ENCODE measurements at regions not wholly inside any gene's neighbourhood (a gene's known extent, or its start where the extent isn't known, plus 50 kb on each side); places are given as distances from the start of the nearest gene placed in this dataset.

DNA sequence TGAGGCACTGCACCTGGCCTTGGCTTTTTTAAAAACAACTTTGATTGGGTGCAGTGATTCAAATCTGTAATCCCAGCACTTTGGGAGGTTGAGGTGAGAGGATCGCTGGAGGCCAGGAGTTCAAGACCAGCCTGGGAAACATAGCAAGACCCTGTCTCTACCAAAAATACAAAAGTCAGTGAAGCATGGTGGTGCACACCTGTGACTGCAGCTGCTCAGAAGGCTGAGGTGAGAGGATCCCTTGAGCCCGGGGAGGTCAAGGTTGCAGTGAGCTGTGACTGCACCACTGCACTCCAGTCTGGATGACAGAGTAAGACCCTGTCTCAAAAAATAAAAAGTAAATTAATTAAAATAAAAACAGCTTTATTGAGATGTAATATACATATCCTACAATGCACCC is 84.9 kb downstream of the NPTX2 start:
- ChIA-PET POLR2A (no interaction called here), CTCF (no interaction called here)
- H3K27me3 Mint-ChIP-seq: no peaks in the 10 kb centered on the region
- H3K4me1 Mint-ChIP-seq (ENCODE audit: low read depth): no peaks in the 10 kb centered on the region
- H3K9me3 Mint-ChIP-seq: peaks cover 2% of the 10 kb centered on the region
- H3K4me3 Mint-ChIP-seq: no peak overlapping the region
- no peaks in the 10 kb centered on the region for H3K36me3 Mint-ChIP-seq
- no peak overlapping the region for H3K27ac Mint-ChIP-seq
- DNase-seq: no peak
- intact Hi-C loops (cut with micrococcal nuclease): no loop called here

DNA sequence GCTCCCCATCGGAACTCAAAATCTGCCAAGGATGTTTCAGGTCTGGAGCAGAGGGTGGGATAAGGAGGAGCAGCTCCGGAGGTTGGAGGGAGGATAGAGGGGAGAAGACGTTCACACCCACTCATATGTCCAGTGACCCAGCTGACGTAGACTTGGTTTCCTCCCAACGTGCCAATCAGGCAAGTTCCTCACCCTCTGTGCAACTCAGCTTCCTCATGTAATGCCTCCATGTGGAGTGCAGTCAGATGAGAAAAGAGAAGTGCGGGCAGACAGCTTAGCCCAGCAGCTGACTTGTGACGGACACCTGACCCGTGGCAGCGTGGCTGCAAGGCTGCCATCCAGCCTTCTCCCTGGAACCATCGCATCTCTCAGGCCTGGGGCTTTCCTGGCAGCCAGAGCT is 86.8 kb downstream of the NPTX2 start:
- H3K27me3 Mint-ChIP-seq: no peaks in the 10 kb centered on the region
- no peak overlapping the region for H3K27ac Mint-ChIP-seq
- no peaks in the 10 kb centered on the region for H3K36me3 Mint-ChIP-seq
- CTCF ChIA-PET: no interaction called here
- H3K9me3 Mint-ChIP-seq: peaks cover 2% of the 10 kb centered on the region
- no peak overlapping the region for H3K4me3 Mint-ChIP-seq
- intact Hi-C loops (cut with micrococcal nuclease): no loop called here
- no peak for DNase-seq
- POLR2A ChIA-PET: no interaction called here
- H3K4me1 Mint-ChIP-seq (ENCODE audit: low read depth): no peaks in the 10 kb centered on the region

DNA sequence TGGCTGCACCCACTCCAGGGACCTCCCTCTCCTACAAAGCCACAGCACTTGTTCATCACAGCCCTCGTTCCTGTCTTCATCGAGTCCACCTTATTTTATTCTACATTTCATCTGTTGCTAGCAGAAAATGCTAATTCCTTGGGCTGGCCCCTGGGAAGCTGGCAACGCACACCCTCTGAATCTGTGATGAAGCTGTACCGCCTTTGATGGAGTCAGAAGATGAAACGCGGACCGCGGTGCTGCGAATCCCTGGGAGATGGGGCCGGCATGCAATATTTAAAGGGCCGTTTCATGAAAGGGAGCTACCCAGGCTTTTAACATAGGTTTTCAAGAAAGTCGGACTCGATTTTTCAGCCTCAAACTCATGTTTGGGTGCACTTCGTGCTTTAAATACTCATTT is 88.5 kb downstream of the NPTX2 start:
- CTCF ChIA-PET: no interaction called here
- DNase-seq: no peak

DNA sequence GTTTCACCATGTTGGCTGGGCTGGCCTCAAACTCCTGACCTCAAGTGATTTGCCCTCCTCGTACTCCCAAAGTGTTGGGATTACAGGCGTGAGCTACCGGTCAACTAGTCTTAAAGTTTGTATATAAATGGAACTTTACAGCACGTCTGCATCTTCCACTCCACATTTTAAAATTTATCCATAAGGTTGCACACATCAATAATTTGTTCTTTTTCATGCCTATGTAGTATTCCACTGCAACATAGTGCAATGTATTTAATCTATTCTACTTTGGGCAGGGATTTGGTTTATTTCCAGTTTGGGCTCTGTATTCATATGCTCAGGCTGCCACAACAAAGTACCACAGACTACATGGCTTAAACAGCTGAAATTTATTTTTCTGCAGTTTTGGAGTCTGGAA is 90.0 kb downstream of the NPTX2 start:
- H3K4me3 Mint-ChIP-seq: no peak overlapping the region
- H3K9me3 Mint-ChIP-seq: peaks cover 2% of the 10 kb centered on the region
- H3K4me1 Mint-ChIP-seq (ENCODE audit: low read depth): no peaks in the 10 kb centered on the region
- H3K27ac Mint-ChIP-seq: no peak overlapping the region
- DNase-seq: no peak
- H3K27me3 Mint-ChIP-seq: no peaks in the 10 kb centered on the region
- H3K36me3 Mint-ChIP-seq: no peaks in the 10 kb centered on the region
- ChIA-PET CTCF (no interaction called here), POLR2A (no interaction called here)
- intact Hi-C loops (cut with micrococcal nuclease): no loop called here

More for the DNA sequence above, 88.5 kb downstream of the NPTX2 start:
- Mint-ChIP-seq H3K9me3 (peaks cover 2% of the 10 kb centered on the region), H3K27me3 (no peaks in the 10 kb centered on the region), H3K4me3 (no peak overlapping the region), H3K36me3 (no peaks in the 10 kb centered on the region), H3K4me1 (ENCODE audit: low read depth) (no peaks in the 10 kb centered on the region), H3K27ac (no peak overlapping the region)
- POLR2A ChIA-PET: no interaction called here
- intact Hi-C loops (cut with micrococcal nuclease): no loop called here

DNA sequence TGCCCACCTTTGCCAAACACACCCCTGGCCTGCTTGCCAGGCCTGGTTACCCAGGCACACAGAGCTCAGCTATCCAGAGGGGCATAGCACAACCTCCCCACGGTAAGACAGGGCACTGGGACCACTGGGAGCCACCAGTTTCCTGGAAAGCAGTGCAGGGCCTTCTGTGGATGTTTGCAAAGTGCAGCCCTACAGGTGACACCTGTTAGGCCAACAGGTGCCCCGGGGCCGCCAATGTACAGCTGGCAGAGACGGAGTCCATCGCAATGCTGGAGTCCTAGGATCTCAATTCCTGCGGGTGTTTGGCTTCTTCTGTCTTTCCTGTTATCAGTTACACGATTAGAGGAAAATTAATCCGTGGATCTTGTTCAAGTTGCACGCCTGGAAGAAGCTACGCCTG is 94.9 kb downstream of the NPTX2 start:
- Mint-ChIP-seq H3K36me3 (no peaks in the 10 kb centered on the region), H3K27ac (no peak overlapping the region), H3K4me1 (ENCODE audit: low read depth) (no peaks in the 10 kb centered on the region), H3K27me3 (no peaks in the 10 kb centered on the region), H3K9me3 (peaks cover 2% of the 10 kb centered on the region), H3K4me3 (no peak overlapping the region)
- CTCF ChIA-PET: no interaction called here
- intact Hi-C loops (cut with micrococcal nuclease): no loop called here
- POLR2A ChIA-PET: no interaction called here
- DNase-seq: no peak

DNA sequence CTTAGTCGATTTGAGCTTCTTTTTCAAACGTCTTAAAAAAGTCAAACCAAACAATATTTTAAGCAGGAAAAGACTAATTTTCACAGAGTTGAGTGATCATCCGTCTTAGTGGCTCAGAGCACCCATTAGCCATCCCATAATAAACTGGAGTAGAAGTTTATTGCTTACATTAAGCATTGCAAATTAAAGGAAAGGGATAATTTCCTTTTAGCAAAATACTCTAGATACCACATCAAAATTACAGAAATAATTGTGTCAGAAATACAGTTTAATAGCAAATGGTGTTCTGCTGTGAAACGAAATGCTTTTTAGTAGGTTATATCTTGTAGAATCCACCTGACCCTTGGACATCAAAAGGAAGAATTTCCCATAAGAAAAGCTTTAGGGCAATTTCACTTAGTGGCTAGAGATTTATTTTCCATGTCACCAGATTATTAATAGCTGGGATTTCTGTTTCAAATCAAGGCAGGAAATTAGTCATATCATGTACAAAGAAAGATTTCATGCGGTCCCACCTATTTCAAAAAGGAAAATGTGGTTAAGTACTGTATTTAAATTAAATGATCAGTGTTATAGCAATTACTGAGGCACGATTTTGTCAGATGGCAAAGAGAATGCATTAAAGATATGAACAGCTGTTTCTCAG is 96.2 kb downstream of the NPTX2 start:
- no peaks in the 10 kb centered on the region for H3K36me3 Mint-ChIP-seq
- DNase-seq: no peak
- POLR2A ChIA-PET: no interaction called here
- CTCF ChIA-PET: no interaction called here
- no peaks in the 10 kb centered on the region for H3K27me3 Mint-ChIP-seq
- no peak overlapping the region for H3K4me3 Mint-ChIP-seq
- no peak overlapping the region for H3K27ac Mint-ChIP-seq
- intact Hi-C loops (cut with micrococcal nuclease): no loop called here
- no peaks in the 10 kb centered on the region for H3K4me1 Mint-ChIP-seq (ENCODE audit: low read depth)
- no peaks in the 10 kb centered on the region for H3K9me3 Mint-ChIP-seq

DNA sequence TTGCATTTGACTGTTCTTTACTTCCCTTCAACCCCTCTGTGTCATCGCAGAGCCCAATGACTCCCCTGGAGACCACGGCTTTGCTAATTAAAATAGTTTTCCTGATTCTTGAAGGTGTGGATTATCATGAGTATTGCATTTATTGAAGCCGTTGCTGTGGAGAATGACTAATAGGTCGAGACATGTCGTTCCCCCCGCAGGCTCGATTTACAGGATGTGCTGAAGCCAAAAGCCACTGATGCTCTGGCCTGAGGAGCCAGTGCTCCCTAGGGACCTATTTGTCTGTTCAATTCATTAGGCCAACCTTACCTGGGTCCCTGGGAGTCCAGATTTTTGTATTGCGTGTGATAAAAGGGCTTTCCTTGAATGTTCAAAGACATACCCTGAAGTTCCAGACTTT is 102.3 kb downstream of the NPTX2 start:
- no peaks in the 10 kb centered on the region for H3K36me3 Mint-ChIP-seq
- H3K9me3 Mint-ChIP-seq: no peaks in the 10 kb centered on the region
- H3K4me1 Mint-ChIP-seq (ENCODE audit: low read depth): no peaks in the 10 kb centered on the region
- intact Hi-C loops (cut with micrococcal nuclease): no loop called here
- no peak overlapping the region for H3K27ac Mint-ChIP-seq
- ChIA-PET CTCF (interaction anchor here (0.7 to 1.3 kb wide), 2 partner anchors 24 to 95 kb away, joined by 3 read pairs; no protein-coding TSS in a partner anchor), POLR2A (no interaction called here)
- peaks cover 3% of the 10 kb centered on the region for H3K27me3 Mint-ChIP-seq
- DNase-seq: no peak
- no peak overlapping the region for H3K4me3 Mint-ChIP-seq

DNA sequence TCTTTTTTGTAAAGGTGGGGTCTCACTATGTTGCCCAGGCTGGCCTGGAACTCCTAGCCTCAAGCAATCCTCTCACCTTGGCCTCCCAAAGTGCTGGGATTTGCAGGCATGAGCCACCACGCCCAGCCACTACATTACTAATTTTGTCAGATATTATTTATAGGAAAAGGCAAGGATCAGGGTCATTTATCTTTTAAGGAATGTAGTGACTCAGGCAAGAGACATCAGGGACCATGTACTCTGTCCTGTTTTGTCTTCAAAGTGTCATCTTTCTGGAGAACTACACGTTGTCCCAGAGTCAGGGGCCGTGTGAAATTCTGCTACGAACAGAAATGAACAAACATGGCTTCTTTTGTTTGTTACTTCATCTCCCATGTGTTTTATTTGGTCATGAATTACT is 105.3 kb downstream of the NPTX2 start:
- Mint-ChIP-seq H3K27ac (no peak overlapping the region), H3K4me3 (no peak overlapping the region), H3K27me3 (peaks cover 3% of the 10 kb centered on the region), H3K4me1 (ENCODE audit: low read depth) (no peaks in the 10 kb centered on the region), H3K9me3 (no peaks in the 10 kb centered on the region), H3K36me3 (no peaks in the 10 kb centered on the region)
- ChIA-PET POLR2A (no interaction called here), CTCF (no interaction called here)
- intact Hi-C loops (cut with micrococcal nuclease): no loop called here
- no peak for DNase-seq

DNA sequence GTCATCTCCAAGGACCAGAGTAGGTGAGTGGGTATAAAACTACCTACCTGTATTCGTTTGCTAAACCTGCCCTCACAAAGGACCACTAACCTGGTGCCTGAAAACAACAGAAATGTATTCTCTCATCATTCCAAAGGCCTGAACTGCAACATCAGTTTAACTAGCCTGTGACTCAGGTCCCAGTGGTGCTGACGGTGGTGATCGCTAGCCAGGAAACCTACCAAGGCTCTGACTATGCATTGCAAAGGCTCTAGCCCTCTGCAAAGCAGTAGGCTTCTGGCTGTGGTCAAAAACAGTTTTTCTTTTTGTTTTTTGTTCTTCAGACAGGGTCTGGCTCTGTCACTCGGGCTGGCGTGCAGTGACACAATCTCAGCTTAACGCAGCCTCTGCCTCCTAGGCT is 107.5 kb downstream of the NPTX2 start:
- CTCF ChIA-PET: no interaction called here

DNA sequence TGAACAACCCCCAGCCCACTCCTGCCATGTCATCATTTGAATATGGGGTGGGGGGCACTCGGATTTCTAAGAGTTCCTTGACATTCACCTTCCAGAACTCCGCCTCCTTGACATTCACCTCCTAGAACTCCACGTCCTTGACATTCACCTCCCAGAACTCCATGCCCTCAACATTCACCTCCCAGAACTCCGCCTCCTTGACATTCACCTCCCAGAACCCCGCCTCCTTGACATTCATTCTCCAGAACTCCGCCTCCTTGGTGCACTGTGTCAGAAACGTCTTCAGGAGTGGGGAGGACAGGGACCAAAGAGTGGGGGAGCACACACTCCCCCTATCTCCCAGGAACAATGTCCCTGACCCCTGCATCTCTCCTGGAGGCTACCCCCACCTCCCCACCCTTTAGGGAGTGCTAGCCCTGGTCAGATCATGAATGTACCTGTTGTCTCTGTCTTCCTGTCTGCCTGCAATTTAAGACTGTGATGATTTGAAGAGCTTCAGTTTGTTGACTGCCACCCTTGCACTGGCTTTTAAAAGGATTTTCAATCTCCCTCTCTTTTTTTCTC is 110.1 kb downstream of the NPTX2 start:
- H3K9me3 Mint-ChIP-seq: no peaks in the 10 kb centered on the region

More for the DNA sequence above, 107.5 kb downstream of the NPTX2 start:
- intact Hi-C loops (cut with micrococcal nuclease): no loop called here
- no peak for DNase-seq
- Mint-ChIP-seq H3K4me1 (ENCODE audit: low read depth) (no peaks in the 10 kb centered on the region), H3K9me3 (no peaks in the 10 kb centered on the region), H3K36me3 (no peaks in the 10 kb centered on the region), H3K27me3 (peaks cover 5% of the 10 kb centered on the region), H3K4me3 (no peak overlapping the region), H3K27ac (no peak overlapping the region)
- POLR2A ChIA-PET: no interaction called here

DNA sequence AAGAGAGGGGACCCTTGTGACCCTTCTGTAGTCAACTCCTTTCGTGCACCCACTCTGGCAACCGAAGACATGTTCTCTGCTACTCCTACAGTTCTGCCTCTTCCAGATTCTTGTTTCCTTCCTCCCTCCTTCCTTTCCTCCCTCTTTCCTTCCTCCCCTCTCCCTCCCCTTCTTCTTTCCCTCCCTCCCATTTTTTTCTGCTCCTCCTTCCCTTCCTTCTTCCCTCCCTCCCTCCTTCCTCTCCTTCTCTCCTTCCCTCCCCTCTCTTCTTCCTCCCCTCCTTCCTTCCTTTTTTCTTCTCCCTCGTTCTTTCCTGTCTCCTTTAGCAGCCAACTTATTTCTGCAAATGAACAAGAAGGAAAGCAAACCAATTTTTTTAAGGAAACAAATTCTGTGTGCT is 111.5 kb downstream of the NPTX2 start:
- DNase-seq: no peak
- intact Hi-C loops (cut with micrococcal nuclease): no loop called here
- peaks cover 10% of the 10 kb centered on the region for H3K27me3 Mint-ChIP-seq
- H3K4me1 Mint-ChIP-seq (ENCODE audit: low read depth): no peaks in the 10 kb centered on the region
- ChIA-PET CTCF (interaction anchor here (1.3 kb wide), 1 partner anchor 114 kb away, joined by 3 read pairs; no protein-coding TSS in a partner anchor), POLR2A (no interaction called here)
- H3K4me3 Mint-ChIP-seq: no peak overlapping the region
- H3K9me3 Mint-ChIP-seq: peaks cover 8% of the 10 kb centered on the region
- H3K27ac Mint-ChIP-seq: no peak overlapping the region
- no peaks in the 10 kb centered on the region for H3K36me3 Mint-ChIP-seq

More for the DNA sequence above, 110.1 kb downstream of the NPTX2 start:
- Mint-ChIP-seq H3K27ac (no peak overlapping the region), H3K36me3 (no peaks in the 10 kb centered on the region), H3K4me3 (no peak overlapping the region), H3K4me1 (ENCODE audit: low read depth) (no peaks in the 10 kb centered on the region), H3K27me3 (peaks cover 10% of the 10 kb centered on the region)
- POLR2A ChIA-PET: no interaction called here
- CTCF ChIA-PET: no interaction called here
- intact Hi-C loops (cut with micrococcal nuclease): no loop called here
- no peak for DNase-seq

DNA sequence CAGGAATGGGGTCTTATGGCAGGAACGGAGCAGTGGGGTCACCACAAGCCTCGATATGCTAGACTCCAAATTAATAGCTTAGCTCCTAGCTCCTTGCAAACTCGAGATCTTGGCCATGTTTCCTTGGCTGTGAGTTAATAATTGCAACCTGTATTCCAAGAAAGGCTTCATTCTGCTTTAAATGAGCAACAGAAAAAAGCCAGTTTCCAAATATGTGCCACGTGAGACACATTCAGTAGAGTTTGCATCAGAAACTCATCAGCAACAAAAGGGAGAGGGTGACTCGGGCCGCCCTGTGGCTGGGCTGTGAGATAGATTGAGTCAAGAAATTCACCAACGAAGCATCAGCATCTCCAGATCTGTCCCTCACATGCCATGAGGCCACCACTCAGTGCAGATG is 112.0 kb downstream of the NPTX2 start:
- H3K36me3 Mint-ChIP-seq: no peaks in the 10 kb centered on the region
- peaks cover 8% of the 10 kb centered on the region for H3K9me3 Mint-ChIP-seq
- no peak overlapping the region for H3K4me3 Mint-ChIP-seq
- no peaks in the 10 kb centered on the region for H3K4me1 Mint-ChIP-seq (ENCODE audit: low read depth)
- H3K27me3 Mint-ChIP-seq: peaks cover 10% of the 10 kb centered on the region
- no peak for DNase-seq
- POLR2A ChIA-PET: no interaction called here
- CTCF ChIA-PET: interaction anchor here (1.3 kb wide), 1 partner anchor 113 kb away, joined by 3 read pairs; no protein-coding TSS in a partner anchor
- intact Hi-C loops (cut with micrococcal nuclease): no loop called here
- no peak overlapping the region for H3K27ac Mint-ChIP-seq

DNA sequence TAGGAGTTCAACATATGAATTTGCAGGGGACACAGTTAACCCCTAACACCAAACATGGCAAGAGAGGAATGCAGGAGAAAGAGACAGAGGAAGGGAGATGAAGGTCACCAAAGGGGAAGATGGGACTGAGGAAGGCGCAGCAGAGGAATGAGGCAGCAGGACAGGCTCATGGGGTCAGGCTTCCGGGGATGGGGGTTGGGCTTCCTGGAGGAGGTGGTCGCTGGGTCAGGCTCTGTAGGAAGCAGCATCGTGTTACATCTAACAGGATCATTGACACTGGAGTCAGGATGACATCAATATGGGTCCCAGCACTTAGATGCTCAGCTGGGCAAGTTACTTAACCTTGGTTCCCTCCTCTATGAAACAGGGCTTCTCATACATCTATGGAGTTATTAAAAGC is 113.2 kb downstream of the NPTX2 start:
- intact Hi-C loops (cut with micrococcal nuclease): no loop called here
- POLR2A ChIA-PET: no interaction called here
- peaks cover 10% of the 10 kb centered on the region for H3K27me3 Mint-ChIP-seq
- H3K4me1 Mint-ChIP-seq (ENCODE audit: low read depth): no peaks in the 10 kb centered on the region
- H3K4me3 Mint-ChIP-seq: no peak overlapping the region
- H3K36me3 Mint-ChIP-seq: no peaks in the 10 kb centered on the region
- CTCF ChIA-PET: no interaction called here
- no peak for DNase-seq
- no peak overlapping the region for H3K27ac Mint-ChIP-seq
- H3K9me3 Mint-ChIP-seq: peaks cover 8% of the 10 kb centered on the region
